ENCODE measurements at regions not wholly inside any gene's neighbourhood (a gene's known extent, or its start where the extent isn't known, plus 50 kb on each side); places are given as distances from the start of the nearest gene placed in this dataset.
"Not testable (repeated sequence)": the region's sequence is repeated elsewhere in the genome, so short reads cannot be mapped to it uniquely, and the experiment has no call there.

GRCh38 chr6:9233226-9233625 is 797.9 kb upstream of the SLC35B3 start:
- no peak for DNase-seq

GRCh38 chr6:9225441-9225871 is 790.1 kb upstream of the SLC35B3 start:
- DNase-seq = no peak

GRCh38 chr6:9224539-9224938 is 789.2 kb upstream of the SLC35B3 start:
- DNase-seq = no peak

DNA sequence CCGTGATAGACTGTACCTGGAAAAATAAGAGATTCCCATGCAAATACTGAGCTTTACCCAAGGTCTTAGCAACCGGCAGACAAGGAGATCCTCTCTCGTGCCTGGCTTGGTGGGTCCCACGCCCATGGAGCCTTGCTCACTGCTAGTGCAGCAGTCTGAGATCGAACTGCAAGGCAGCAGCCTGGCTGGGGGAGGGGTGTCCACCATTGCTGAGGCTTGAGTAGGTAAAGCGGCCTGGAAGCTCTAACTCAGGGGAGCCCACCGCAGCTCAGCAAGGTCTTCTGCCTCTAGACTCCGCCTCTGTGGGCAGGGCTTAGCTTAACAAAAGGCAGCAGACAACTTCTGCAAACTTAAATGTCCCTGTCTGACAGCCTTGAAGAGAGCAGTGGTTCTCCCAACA is 778.4 kb upstream of the SLC35B3 start:
- not testable (repeated sequence) for DNase-seq

GRCh38 chr6:9208966-9209365 is 773.6 kb upstream of the SLC35B3 start:
- DNase-seq = no peak

- DNase-seq = no peak
Observed at GRCh38 chr6:9205645-9206044, 770.3 kb upstream of the SLC35B3 start.

DNA sequence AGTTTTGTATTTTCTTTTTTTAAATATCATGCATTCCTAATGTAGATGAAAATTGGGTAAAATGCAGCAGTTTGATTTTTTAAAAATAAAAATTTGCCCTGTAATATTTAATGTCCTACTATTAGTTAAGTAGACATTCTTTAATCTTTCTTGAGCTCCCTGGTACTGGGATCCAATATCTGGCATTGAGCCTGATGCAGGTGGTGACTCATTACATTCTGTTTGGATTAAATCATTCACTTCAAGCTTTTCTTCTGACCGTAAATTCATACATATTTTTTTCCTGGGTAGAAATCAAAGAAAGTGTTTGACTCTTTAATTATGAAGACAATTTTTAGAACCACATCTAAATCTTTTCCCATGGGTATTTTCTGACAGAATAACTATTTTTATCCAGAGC is 768.8 kb upstream of the SLC35B3 start:
- no peak for DNase-seq

DNA sequence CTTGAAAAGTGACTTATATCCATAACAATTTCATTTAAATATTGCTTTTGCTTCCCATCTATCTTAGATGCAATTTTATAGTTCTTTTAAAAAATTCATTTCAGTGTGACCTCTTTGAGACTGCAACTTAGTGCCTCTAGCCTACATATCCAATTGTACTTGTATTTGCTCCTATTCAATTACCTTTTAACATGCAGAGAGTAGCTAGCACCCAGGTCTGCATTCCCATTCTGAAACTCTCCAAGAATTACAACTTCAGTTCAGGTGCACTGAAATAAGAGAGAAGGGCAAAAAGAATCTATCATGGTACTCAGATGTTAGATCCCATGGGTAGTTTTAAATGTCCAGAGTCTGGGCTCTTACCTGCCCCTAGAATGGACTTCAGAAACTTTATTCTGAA is 765.4 kb upstream of the SLC35B3 start:
- DNase-seq = no peak

DNA sequence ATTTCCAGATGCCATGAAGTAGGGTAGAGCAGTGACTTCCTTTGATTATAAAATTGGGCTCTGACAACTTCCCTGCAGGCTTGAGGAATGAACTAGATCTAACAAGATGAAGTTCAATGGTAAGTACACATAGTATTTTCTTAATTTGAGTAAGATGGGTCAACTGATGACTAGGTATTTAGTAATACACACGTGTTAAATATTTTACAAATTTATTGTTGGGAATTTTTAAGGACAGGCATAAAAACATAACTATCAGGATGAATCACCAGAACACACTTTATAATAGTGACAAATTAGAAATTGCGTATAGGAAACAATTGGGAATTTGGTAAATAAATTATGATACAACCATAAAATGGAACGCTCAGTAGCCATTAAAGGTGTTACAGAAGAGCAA is 762.4 kb upstream of the SLC35B3 start:
- DNase-seq = no peak

DNA sequence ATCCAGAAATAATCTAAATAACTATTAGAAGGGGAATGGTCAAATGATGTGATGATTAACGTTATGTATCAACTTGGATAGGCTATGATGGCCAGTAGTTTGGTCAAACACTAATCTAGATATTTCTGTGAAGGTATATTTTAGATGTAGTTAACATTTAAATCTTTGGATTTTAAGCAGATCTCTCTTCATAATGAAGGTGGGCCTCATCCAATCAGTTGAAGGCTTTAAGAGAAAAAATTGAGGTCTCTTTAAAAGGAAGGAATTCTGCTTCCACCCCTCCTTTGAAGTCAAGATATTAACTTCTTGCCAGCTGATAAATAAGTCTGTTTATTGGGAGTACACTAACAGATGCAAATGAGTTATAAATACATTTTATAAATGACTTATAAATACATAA is 760.0 kb upstream of the SLC35B3 start:
- no peak for DNase-seq

DNA sequence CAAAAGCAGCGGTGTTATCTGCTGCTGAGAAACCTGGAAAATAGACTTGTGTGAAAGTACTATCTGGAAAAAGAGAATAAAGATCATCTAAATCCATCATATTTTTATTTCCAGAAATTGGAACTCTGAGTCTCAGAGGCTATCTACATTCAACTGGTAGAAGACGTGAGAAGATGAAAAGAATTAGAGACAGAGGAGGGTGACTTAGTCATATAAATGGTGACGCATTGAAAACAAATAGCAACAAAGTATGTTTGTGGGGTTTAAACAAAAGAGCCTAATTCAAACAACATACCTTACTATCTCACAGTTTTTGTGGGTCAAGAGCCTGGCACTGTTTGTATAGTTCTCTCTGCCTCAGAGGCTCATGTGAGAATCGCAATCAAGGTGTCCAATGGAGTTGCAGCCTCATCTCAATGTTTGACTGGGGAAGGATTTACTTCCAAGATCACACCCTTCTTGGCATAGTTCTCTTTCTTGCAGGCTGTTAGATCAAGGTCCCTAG is 757.1 kb upstream of the SLC35B3 start:
- DNase-seq = no peak

- DNase-seq = no peak
Observed at GRCh38 chr6:9186148-9186547, 750.8 kb upstream of the SLC35B3 start.

DNA sequence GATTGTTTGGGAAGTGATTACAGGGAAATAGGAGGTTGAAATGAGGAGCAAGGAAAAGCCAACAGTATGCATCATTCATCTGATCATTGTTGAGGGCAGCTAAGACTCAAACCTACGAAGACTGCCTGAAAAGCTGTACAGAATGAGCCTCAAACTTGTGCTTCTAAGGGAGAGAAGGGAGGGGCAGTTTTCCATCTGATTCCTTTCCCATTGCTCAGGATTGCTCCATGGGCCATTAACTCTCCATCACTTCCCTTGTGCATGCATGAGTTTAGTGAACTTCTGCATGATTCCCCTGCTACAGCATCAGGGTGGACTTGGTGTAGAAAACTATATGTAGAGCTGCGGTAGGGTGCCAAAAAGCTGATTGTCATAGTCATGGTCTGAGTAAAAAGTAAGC is 742.7 kb upstream of the SLC35B3 start:
- no peak for DNase-seq

- DNase-seq = no peak
Observed at GRCh38 chr6:9173229-9173628, 737.9 kb upstream of the SLC35B3 start.

DNA sequence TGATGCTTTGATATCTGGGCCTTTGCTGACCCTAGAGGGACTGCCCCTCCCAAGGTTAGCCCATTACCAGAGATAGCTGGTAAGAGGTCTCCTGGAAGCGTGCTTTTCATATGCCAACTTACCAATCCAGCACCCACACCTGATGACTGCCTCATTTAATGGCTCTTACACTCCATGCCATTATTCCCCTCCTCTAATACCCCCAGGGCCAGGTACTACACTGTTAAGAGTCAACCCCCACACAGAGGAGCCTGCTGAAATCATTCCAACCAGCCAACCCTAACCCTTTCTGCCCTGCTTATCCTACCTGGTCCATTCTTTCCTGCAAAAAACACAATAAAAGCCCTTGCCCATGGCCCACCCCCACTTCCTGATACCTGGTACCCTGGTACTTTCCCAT is 736.8 kb upstream of the SLC35B3 start:
- no peak for DNase-seq

GRCh38 chr6:9168669-9169068 is 733.3 kb upstream of the SLC35B3 start:
- DNase-seq = no peak

DNA sequence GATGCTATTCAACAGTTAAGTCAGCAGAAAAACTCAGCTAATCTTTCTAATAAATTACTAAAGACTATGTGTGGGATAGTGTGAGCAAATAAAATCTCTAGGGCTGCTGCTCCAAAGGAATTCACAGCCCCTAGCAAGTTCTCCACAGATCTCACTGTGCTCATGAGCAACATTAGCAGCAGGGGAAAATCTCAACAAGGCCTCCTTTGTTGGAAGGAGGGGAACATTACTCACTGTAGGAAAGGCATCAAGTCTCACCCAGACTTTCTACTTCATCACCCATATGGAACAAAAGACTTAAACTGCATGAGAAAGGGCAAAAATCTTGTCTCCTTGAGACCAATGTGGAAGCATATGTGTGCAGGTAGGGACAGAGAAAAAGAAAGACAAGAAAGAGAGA is 726.4 kb upstream of the SLC35B3 start:
- DNase-seq = no peak

DNA sequence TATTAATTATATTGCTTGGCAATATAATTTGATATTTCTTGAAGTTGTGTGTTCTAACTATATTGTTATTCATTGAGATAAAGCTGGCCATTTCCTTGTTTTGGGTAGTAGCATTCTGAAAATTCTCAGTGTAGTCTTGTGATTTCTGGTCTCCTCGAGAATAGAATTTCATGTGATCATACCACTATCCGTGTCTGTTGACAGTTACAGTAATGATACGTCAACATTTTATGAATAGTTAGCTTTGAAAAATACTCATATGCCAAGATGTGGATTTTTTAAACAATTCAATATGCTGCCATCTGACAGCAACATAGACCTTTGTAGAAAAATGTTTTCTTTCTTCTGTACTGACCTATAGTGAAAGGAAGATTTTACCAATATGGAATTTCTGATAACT is 723.7 kb upstream of the SLC35B3 start:
- DNase-seq = no peak

DNA sequence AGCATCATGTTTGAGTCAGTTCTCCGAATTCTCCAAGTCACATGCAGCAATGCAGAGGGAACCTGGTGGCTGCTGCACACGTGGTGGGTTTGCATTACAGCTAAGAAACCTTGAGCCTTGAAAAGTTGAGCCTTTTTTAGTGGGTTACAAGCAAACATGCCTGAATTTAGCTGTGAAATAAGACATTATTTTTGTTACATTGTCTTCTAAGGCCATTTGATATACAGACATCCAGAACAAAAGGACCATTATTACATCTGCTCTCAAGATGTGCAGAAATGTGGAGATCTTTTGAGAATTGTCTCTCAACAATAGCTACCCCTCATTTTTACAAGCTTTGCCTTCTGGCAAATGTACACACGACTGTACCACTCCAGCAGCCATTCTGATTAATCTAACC is 720.5 kb upstream of the SLC35B3 start:
- no peak for DNase-seq

- DNase-seq = no peak
Observed at GRCh38 chr6:9143140-9143539, 707.8 kb upstream of the SLC35B3 start.

- DNase-seq = no peak
Observed at GRCh38 chr6:9140951-9141460, 705.7 kb upstream of the SLC35B3 start.

DNA sequence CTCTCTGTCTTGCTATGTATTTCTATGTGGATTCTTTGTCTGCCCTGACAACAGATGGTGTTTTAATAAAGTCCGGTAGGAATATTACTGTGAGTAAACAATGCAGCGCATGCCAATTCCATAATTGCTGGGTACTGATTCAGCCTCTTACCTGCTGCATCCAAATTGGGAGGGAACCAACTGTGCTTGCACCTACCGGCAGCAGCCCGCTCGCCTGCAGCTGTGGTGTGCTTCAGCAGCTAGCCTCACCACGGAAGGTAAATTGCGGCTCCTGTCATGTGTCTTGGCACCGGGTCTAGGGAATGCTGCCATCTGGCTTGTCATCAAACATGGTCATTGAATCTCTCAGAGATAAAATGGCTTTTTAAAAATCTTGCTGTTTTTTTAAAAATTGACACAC is 704.8 kb upstream of the SLC35B3 start:
- no peak for DNase-seq

DNA sequence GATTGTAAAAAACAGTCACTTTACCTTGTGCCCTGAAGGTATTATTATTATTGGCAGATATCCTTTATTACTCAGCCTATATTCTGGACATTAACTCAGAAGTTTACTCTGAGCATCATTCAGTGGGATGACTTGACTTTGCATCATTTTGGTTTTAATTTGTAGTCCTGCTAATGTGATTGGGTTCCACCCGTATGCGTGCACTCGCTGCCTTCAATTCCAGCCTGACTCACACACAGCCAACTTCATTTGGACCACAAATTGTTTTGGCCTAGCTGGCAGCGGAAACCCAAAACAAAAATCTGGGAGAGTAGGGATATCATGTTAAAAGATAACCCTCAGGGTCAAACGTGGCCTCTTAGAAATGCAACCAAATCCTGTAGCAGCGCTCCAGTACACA is 704.4 kb upstream of the SLC35B3 start:
- no peak for DNase-seq

DNA sequence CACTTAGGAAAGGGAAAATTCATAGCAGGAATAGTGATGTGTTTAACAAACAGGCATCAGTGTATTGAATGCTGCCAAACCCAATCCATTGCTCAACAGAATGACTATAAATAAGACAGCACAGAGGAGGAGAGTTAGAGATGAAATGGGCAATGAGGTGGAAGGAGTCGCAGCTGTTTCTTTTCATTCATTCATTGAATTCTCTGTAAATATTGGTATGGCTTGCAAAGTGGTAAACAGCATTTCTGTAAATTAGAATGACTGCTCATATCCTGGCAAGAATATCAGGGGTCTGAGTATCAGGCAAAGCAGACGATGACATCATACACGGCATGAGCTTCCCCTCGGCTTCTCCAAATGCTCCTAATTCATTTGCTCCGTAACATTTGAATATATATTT is 703.6 kb upstream of the SLC35B3 start:
- DNase-seq = no peak

- DNase-seq = no peak
Observed at GRCh38 chr6:9136141-9136822, 700.9 kb upstream of the SLC35B3 start.
